ENCODE measurements at regions not wholly inside any gene's neighbourhood (a gene's known extent, or its start where the extent isn't known, plus 50 kb on each side); places are given as distances from the start of the nearest gene placed in this dataset.
"Not testable (repeated sequence)": the region's sequence is repeated elsewhere in the genome, so short reads cannot be mapped to it uniquely, and the experiment has no call there.

DNA sequence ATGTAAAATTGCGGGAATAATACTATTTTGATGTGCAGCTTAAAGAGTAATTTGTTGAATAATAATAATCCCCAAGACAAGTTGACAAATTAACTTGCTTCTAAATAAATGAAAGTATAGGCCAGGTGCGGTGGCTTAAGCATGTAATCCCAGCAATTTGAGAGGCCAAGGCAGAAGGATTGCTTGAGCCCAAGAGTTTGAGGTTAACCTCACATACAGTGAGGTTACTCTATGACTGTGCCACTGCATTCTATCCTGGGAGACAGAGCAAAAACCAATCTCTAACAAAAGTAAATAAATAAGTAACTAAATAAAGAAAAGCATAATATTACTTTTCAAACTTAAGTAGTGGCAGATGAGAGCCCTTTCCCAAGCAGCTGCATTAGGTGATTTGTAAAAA, 2341.0 kb downstream of the EPHA3 start:
- TF ChIP-seq, protein P1, sequence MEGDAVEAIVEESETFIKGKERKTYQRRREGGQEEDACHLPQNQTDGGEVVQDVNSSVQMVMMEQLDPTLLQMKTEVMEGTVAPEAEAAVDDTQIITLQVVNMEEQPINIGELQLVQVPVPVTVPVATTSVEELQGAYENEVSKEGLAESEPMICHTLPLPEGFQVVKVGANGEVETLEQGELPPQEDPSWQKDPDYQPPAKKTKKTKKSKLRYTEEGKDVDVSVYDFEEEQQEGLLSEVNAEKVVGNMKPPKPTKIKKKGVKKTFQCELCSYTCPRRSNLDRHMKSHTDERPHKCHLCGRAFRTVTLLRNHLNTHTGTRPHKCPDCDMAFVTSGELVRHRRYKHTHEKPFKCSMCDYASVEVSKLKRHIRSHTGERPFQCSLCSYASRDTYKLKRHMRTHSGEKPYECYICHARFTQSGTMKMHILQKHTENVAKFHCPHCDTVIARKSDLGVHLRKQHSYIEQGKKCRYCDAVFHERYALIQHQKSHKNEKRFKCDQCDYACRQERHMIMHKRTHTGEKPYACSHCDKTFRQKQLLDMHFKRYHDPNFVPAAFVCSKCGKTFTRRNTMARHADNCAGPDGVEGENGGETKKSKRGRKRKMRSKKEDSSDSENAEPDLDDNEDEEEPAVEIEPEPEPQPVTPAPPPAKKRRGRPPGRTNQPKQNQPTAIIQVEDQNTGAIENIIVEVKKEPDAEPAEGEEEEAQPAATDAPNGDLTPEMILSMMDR (conservative IDR thresholded peaks at IDR 0.05; ENCODE audit: low read depth, low read length): not testable (repeated sequence)
- not testable (repeated sequence) for TF ChIP-seq EZH2 (IDR thresholded peaks at IDR 0.05; ENCODE audit: borderline replicate concordance, low read depth, low read length, poor library complexity, severe bottlenecking)

All from A673 (cell line).